ENCODE measurements at regions not wholly inside any gene's neighbourhood (a gene's known extent, or its start where the extent isn't known, plus 50 kb on each side); places are given as distances from the start of the nearest gene placed in this dataset.

GRCh38 chr15:47384341-47384740 lies 333.0 kb upstream of the SEMA6D start:
- H3K79me2 ChIP-seq (ENCODE audit: insufficient read depth, low read length): no peaks in the 10 kb centered on the region
- no peak overlapping the region for H3K9ac ChIP-seq (ENCODE audit: low read length)
- H4K20me1 ChIP-seq (ENCODE audit: low read depth, low read length): no peaks in the 10 kb centered on the region
- H3F3A ChIP-seq (ENCODE audit: insufficient read depth): no peaks in the 10 kb centered on the region
- no peaks in the 10 kb centered on the region for H3K9me3 ChIP-seq (ENCODE audit: insufficient read depth, low read length)
- H3K36me3 ChIP-seq (ENCODE audit: low read length): no peaks in the 10 kb centered on the region
- TF ChIP-seq EZH2phosphoT487 (conservative IDR thresholded peaks at IDR 0.05; ENCODE audit: low read length) (no peak), CTCF (IDR thresholded peaks at IDR 0.05; ENCODE audit: insufficient read depth, low read length, poor library complexity, severe bottlenecking) (no peak)
- no peak overlapping the region for H3K4me3 ChIP-seq (ENCODE audit: insufficient read depth, low read length, poor library complexity, severe bottlenecking)
- no peak overlapping the region for H3K4me2 ChIP-seq (ENCODE audit: low read depth, low read length, poor library complexity, severe bottlenecking)
- H3K27ac ChIP-seq (ENCODE audit: low read depth, low read length): no peak overlapping the region
- H3K9me2 ChIP-seq (replicated peaks; ENCODE audit: insufficient read depth, low read length): no peaks in the 10 kb centered on the region; the same call in 1 of the 2 replicates
- no peaks in the 10 kb centered on the region for H3K27me3 ChIP-seq (ENCODE audit: low read length)
- no peak overlapping the region for H2AFZ ChIP-seq (ENCODE audit: low read depth, low read length, severe bottlenecking)

- Histone ChIP-seq H3K4me2 (ENCODE audit: low read depth, low read length, poor library complexity, severe bottlenecking) (no peak overlapping the region), H3K27ac (ENCODE audit: low read depth, low read length) (no peak overlapping the region), H3K27me3 (ENCODE audit: low read length) (no peaks in the 10 kb centered on the region), H3K9ac (ENCODE audit: low read length) (no peak overlapping the region), H3K9me2 (replicated peaks; ENCODE audit: insufficient read depth, low read length) (no peaks in the 10 kb centered on the region; the same call in 1 of the 2 replicates), H3K9me3 (ENCODE audit: insufficient read depth, low read length) (no peaks in the 10 kb centered on the region), H4K20me1 (ENCODE audit: low read depth, low read length) (no peaks in the 10 kb centered on the region), H3F3A (ENCODE audit: insufficient read depth) (no peaks in the 10 kb centered on the region), H2AFZ (ENCODE audit: low read depth, low read length, severe bottlenecking) (no peak overlapping the region), H3K79me2 (ENCODE audit: insufficient read depth, low read length) (no peaks in the 10 kb centered on the region), H3K36me3 (ENCODE audit: low read length) (no peaks in the 10 kb centered on the region), H3K4me3 (ENCODE audit: insufficient read depth, low read length, poor library complexity, severe bottlenecking) (no peak overlapping the region)
- no peak for TF ChIP-seq EZH2phosphoT487 (conservative IDR thresholded peaks at IDR 0.05; ENCODE audit: low read length)
- TF ChIP-seq CTCF (IDR thresholded peaks at IDR 0.05; ENCODE audit: insufficient read depth, low read length, poor library complexity, severe bottlenecking): no peak
These were observed 332.5 kb upstream of the SEMA6D start for GRCh38 chr15:47384776-47385175.

GRCh38 chr15:47386459-47386858 lies 330.8 kb upstream of the SEMA6D start:
- H3K36me3 ChIP-seq (ENCODE audit: low read length): no peaks in the 10 kb centered on the region
- no peaks in the 10 kb centered on the region; the same call in 1 of the 2 replicates for H3K9me2 ChIP-seq (replicated peaks; ENCODE audit: insufficient read depth, low read length)
- TF ChIP-seq EZH2phosphoT487 (conservative IDR thresholded peaks at IDR 0.05; ENCODE audit: low read length) (no peak), CTCF (IDR thresholded peaks at IDR 0.05; ENCODE audit: insufficient read depth, low read length, poor library complexity, severe bottlenecking) (no peak)
- H3F3A ChIP-seq (ENCODE audit: insufficient read depth): no peaks in the 10 kb centered on the region
- H3K4me2 ChIP-seq (ENCODE audit: low read depth, low read length, poor library complexity, severe bottlenecking): no peak overlapping the region
- no peaks in the 10 kb centered on the region for H3K79me2 ChIP-seq (ENCODE audit: insufficient read depth, low read length)
- no peak overlapping the region for H3K27ac ChIP-seq (ENCODE audit: low read depth, low read length)
- H3K9ac ChIP-seq (ENCODE audit: low read length): no peak overlapping the region
- no peaks in the 10 kb centered on the region for H3K9me3 ChIP-seq (ENCODE audit: insufficient read depth, low read length)
- no peaks in the 10 kb centered on the region for H4K20me1 ChIP-seq (ENCODE audit: low read depth, low read length)
- no peak overlapping the region for H2AFZ ChIP-seq (ENCODE audit: low read depth, low read length, severe bottlenecking)
- H3K4me3 ChIP-seq (ENCODE audit: insufficient read depth, low read length, poor library complexity, severe bottlenecking): no peak overlapping the region
- no peaks in the 10 kb centered on the region for H3K27me3 ChIP-seq (ENCODE audit: low read length)

Measured in SU-DHL-6 (cell line).